NB4 (cell line): ENCODE measurements at regions not wholly inside any gene's neighbourhood (a gene's known extent, or its start where the extent isn't known, plus 50 kb on each side); places are given as distances from the start of the nearest gene placed in this dataset.
A peak's percentile ranks its signal among the peaks of the same experiment; 100 is the strongest.
"Not testable (repeated sequence)": the region's sequence is repeated elsewhere in the genome, so short reads cannot be mapped to it uniquely, and the experiment has no call there.

ENCODE experiments used
- DNase-seq: peaks from one replicate; pipeline ENCODE4 v3.0.0; 2010; ENCODE audit warnings: low read depth
- H3K4me3 ChIP-seq: one replicate; pipeline ENCODE4 v1.5.1; 2011; ENCODE audit warnings: mild to moderate bottlenecking, low read depth, low read length, moderate library complexity
- MYC ChIP-seq: IDR thresholded peaks from 2 replicates; pipeline ENCODE4 v1.6.1; 2011; ENCODE audit warnings: low read depth, low read length
- POLR2A ChIP-seq: IDR thresholded peaks from 2 replicates; pipeline ENCODE4 v1.6.1; 2011; ENCODE audit warnings: mild to moderate bottlenecking; ENCODE audit not compliant: insufficient read length; ENCODE audit errors: extremely low read depth
- TF ChIP-seq, protein P1 (sequence below): IDR thresholded peaks from 2 replicates; pipeline ENCODE4 v1.6.1; 2011; ENCODE audit warnings: low read depth, low read length
- TF ChIP-seq, protein P2 (sequence below): IDR thresholded peaks from one replicate; pipeline ENCODE4 v1.5.1; 2012; ENCODE audit warnings: low read depth, low read length

- no peak for DNase-seq
- TF ChIP-seq POLR2A (no peak), MYC (no peak)
- TF ChIP-seq, protein P1, sequence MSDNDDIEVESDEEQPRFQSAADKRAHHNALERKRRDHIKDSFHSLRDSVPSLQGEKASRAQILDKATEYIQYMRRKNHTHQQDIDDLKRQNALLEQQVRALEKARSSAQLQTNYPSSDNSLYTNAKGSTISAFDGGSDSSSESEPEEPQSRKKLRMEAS = no peak
- TF ChIP-seq, protein P2, sequence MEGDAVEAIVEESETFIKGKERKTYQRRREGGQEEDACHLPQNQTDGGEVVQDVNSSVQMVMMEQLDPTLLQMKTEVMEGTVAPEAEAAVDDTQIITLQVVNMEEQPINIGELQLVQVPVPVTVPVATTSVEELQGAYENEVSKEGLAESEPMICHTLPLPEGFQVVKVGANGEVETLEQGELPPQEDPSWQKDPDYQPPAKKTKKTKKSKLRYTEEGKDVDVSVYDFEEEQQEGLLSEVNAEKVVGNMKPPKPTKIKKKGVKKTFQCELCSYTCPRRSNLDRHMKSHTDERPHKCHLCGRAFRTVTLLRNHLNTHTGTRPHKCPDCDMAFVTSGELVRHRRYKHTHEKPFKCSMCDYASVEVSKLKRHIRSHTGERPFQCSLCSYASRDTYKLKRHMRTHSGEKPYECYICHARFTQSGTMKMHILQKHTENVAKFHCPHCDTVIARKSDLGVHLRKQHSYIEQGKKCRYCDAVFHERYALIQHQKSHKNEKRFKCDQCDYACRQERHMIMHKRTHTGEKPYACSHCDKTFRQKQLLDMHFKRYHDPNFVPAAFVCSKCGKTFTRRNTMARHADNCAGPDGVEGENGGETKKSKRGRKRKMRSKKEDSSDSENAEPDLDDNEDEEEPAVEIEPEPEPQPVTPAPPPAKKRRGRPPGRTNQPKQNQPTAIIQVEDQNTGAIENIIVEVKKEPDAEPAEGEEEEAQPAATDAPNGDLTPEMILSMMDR = no peak
- no peak overlapping the region for H3K4me3 ChIP-seq
Measured at GRCh38 chr6:137573739-137574138, 79.5 kb upstream of the OLIG3 start.

GRCh38 chr6:137579612-137580011, 85.4 kb upstream of the OLIG3 start:
- no peak overlapping the region for H3K4me3 ChIP-seq
- TF ChIP-seq, protein P2 = no peak
- TF ChIP-seq MYC = no peak
- no peak for TF ChIP-seq POLR2A
- TF ChIP-seq, protein P1 = no peak
- no peak for DNase-seq

- H3K4me3 ChIP-seq = no peak overlapping the region
- no peak for TF ChIP-seq POLR2A
- TF ChIP-seq, protein P2 = no peak
- TF ChIP-seq, protein P1 = no peak
- peak; percentile 9 for DNase-seq
Measured at GRCh38 chr6:137581019-137581707, 87.0 kb upstream of the OLIG3 start.

GRCh38 chr6:137583519-137583918, 89.3 kb upstream of the OLIG3 start:
- not testable (repeated sequence) for DNase-seq, H3K4me3 ChIP-seq

DNA sequence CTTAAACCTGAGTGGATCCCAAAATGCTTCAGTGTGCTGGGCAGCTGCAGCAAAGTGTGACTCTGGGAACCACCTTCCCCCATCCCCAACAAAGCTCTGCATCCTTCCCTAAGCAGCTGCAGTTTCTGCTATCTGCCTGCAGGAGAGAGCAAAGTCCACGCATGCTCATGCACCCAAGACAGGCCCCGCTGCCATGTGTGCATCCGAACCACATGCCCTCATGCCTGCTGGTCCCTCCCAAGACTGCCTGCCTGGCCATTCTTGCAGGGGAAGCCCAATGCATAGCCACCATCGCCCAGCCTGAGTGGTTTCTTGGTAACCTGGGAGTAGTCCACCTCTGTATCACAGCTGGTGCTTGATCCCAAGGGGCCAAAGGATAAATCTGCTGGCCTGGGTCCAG, 94.3 kb upstream of the OLIG3 start:
- DNase-seq = no peak
- no peak for TF ChIP-seq MYC
- TF ChIP-seq POLR2A = no peak
- TF ChIP-seq, protein P2 = no peak
- TF ChIP-seq, protein P1 = no peak
- no peak overlapping the region for H3K4me3 ChIP-seq

DNA sequence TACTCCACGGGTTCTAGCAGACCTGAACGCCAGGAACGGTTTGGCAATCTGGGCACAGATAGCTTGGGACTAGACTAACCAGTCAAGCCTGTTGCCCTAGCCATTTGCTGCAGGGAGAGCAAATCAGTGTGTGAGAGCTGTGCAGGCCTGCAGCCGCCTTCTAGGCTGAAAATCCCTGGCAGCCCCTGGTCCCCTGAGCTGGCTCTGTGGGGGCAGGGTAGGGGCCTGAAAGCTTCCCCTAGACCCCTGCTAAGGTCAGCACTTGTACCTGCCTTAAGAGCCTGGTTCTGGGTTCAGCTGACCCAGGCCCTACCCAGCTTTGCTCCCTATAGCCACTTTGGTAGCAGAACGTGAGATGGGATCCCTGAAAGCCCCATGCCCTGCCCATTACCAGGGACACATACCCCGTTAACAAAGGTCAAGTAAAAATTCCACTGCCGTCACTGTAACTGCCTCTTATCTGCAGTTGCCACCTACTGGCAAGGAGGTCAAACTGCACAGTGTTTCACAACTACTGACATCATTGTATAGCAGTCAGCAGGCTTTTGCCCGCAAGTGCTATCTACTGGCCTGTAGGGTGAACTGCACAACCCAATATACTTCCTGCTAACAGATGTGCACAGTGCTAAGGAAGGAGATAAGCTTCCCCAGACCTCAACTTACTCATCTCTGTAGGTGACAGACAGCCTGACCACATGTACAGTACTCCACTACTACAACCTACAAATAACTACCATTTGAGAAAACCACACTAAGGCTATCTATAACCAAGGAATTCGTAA, 95.1 kb upstream of the OLIG3 start:
- TF ChIP-seq, protein P2 = peak; percentile 89
- TF ChIP-seq, protein P1 = no peak
- TF ChIP-seq POLR2A (no peak), MYC (no peak)
- no peak overlapping the region for H3K4me3 ChIP-seq
- peak; percentile 83 for DNase-seq
